Stimulated activated CD4-positive, alpha-beta T cell treated with anti-CD3 and anti-CD28 coated beads, Interleukin-1b, Interleukin-23, amount 100 ng/mL, for 24 hours (primary cell): ENCODE measurements at regions not wholly inside any gene's neighbourhood (a gene's known extent, or its start where the extent isn't known, plus 50 kb on each side); places are given as distances from the start of the nearest gene placed in this dataset.

Experiments
- DNase-seq, 4 experiments: peaks; one replicate each; pipeline ENCODE4 v3.0.0-alpha.2; 2020; ENCODE audit warnings: low read depth in 4 of 4, low spot score in 1 of 4

DNA sequence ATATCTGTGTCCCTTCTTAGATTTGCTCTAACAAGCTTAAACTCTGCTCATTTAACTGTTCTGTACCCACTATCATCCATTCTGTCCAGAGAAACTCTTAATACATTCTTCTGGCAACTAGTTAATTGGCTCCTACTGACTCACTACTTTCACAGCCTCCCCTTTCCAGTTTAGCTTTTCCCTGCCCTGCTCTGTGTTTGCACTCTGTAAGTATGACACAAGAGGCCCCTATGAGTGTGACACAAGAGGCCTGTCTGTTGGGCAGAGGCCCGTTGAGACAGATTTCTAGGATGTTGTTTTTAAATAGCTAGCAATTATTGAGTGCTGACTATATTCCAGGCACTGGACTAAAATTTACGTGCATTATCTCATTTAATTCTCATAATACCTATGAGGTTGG, 246.0 kb upstream of the DAAM1 start:
- no peak for DNase-seq

DNA sequence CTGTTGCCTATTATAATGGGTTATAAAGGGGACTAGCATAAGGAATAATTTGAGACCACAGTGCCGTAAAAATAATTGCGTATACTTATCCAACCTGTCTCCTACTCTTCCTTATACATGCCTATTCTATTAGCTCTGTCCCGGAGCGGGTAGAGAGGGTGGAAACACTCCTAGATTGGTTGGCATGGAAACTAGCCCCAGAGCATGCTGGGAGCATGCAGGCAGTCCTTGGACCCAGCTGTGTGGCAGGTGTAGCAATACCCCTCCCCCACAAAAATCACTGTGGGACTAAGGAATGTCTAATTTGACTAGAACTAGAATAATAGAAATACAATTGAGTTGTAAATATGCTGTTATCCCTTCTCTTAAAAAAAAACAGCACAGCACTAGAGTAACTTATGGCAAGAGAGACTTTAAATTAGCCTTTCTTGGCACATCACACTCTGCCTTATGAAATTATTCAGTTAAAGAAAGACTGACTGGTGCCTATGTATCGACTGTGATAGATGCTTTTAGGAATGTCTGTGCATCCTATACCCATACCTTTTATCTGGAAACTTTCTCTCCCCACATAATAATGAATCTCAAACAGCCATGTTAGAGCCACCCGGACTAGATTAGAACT, 244.0 kb upstream of the DAAM1 start:
- no peak for DNase-seq

DNA sequence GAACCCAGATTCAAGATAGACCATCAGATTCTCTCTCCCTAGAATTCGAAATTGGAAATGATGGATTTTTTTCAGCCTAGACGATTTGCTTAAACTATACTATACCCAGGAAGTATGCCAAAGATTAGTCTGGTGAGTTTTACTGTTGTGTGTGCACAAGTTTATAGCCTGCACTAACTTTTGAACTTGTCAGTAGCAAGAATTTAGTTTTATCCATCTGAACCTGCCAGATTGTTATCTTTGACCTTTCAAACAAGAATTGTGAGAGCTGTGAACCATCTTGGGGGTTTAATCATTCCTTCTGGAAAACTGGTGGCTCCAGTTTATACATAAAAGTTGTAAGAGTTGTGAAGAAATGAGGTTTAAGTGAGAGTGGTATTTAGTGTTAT, 243.5 kb upstream of the DAAM1 start:
- DNase-seq: no peak

DNA sequence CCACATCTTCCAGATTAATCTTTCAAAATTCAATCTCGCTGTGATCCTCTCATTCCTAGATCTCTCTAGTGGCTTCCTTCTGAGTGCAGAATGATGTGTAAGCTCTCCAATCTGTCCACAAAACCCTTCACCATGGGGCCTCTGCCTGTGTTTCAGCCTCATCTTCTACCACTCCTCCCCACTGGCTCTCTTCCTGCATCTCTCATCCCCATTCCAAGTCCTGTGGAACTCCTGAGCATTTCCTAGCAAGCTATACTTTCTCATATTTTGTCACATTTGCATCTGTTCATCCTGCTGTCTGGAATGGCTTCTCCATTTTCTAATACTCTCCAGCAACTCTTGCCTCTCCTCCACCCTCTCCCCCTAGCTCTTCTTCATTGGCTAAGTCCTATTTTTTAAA, 242.0 kb upstream of the DAAM1 start:
- DNase-seq: no peak

DNA sequence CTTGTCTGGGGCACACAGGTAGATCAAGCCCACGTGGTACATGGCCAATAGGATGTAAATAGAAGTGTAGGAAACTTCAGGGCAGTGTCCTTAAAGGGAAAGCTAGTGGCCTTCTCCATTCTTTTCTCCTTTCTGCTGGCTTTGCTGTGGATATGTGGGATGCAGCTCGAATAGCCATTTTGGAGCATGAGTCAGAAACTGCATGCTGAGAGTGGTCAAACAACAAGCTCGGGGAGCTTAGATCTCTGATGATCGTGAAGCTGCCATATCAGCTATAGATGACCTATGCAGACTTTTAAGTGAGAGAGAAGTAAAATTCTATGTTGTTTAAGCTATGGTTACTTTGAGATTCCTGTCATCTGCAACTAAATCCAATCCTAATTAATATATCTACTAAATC, 241.3 kb upstream of the DAAM1 start:
- DNase-seq: no peak

DNA sequence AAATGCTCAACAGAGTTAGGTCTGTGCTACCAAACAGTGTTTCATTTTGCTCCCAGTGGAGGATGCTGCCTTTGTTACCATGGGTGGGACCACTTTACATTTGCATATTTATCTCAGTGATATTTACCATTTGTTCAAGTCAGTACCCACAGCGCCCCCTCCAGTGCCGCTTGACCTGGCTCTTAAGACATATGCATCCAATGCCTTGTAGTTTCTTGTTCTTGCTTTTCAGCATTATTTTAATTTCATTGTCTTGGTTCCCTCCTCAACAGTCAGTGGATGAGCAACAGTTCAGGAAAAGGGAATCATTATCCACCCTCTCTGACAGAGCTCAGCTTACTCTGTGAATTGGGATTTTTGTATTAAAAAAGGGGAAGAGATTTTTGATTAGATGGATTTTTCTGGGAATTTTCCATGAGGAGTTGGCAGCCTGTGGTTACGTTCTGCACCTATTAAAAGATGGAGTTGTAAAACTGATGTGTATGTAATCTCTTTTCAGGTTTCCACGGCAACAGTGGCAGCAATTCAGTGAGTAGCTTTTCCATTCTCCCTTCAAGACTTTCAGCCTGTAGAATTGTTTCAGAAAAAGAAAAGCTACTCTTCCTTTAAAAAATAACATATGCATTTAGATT, 240.5 kb upstream of the DAAM1 start:
- DNase-seq: no peak

DNA sequence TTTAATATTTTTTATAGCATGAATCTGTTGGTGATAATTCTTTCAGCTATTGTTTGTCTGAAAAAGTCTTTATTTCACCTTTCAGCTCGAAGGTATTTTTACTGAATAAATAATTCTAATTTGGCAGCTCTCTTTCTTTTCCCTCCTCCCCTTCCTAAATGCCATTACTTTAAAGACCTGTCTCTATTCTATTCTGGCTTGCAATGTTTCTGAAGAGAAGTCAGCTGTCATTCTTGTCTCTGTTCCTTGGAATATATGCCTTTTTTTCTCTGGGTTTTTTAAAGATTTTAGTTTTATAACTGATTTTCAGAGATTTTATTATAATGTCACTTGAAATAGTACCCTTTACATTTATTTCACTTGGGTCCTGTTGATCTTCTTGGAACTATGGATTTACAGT, 237.9 kb upstream of the DAAM1 start:
- no peak for DNase-seq

DNA sequence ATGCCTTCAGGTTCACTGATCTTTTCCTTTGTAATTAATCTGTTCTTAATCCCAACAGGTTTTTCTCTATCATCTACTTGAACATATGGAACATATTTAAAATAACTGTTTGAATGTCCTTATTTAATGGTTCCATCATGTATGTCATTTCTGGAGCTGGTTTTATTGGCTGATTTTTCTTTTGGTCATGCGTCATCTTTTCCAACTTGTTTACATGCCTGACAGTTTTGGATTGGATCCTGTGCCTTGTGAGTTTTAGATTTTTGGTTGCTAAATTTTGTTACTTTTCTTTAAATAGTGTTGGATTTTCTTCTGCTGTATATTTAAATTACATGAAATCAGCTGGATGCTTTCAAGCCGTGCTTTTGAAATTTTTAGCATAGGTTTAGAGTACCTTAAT, 237.3 kb upstream of the DAAM1 start:
- DNase-seq: no peak

DNA sequence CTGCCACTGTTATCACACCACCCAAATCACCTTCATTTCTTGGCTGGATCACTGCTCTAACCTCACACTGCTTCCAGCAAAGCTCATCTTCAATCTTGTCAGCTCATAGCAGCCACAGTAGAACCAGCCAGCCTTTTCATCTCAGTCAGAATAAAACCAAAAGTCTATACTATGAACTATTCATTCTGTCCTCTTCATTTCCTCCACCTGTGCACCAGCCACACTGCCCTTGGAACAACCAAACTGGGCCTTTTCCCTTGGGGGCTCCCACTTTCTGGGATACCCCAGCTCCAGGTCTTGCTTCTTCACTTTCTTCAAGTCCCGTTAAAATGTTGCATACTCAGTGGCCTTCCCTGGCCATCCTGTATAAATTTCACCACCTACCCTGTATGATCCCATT, 234.4 kb upstream of the DAAM1 start:
- no peak for DNase-seq

DNA sequence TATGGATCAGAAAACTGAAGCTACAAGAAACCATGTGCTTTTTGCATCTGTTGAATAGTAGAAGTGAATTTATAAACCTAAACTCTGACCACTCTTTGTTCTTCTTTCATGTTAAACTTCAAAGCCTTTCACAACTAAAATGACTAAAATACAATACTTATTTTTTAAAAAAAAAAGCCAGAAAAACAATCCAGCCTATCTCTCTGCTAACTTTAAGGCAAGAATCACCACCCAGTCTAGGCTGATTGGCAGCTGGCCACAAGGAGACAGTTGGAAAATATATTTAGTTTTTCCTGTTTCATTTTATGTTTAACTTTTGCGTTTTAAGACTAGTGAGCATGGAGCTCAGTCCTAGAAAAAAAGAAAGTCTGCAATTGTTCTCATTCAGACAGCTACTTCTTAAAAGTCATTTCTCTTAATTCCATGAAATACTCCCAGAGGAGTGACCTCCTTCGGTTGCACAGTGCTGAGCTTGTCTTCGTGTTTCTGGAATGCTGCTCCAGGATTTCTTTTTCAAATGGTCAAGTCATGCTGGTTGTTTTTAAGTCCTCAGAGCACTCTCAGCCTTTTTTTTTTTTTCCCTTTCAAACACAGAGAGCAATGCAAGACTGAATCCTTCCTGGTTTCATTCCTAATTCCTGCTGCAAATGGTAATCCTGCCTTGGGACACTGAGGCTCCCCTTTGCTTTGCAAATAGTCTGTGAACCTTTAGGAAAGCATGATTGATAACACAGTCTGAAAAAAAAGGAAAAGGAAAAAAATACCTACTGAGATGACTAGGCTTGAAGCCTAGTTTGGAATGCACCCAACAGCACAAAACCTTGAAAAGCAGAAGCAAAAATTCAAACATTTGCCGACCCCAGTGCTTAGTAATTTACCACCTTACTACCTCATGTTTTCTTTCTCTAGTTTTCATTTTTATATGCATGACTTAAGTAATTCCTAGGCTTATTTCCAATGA, 233.3 kb upstream of the DAAM1 start:
- DNase-seq: no peak

DNA sequence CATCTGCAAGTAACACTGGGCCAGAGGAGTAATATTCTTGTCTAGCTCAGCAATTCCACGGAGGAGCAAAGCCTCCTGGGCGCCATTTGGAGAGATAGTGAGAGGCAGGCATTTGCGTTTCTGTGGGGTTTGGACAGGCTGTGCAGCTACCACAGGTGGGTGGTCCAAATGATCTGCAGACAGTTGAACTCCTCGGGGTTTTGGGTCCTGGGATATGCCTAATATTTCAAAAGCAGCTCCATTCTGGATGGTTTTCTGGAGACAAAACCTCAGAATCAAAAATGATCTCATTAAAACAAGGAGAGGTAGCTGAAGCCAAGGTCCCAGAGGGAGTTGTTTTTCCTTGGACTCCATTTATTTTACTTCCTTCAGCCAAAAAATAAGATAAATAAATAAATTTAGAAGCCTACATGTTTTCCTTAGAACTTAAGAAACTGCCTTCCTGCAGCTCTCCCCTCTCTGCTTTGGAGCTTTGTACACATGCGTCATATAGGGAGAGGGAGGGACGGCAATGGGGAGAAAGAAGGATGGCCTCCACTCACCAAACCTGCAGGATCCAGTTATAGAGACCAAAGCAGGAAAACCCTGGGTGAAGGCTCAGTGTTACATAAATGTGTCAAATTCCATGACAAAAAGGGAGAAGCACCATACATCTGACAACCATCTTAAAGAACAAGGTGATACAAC, 227.3 kb upstream of the DAAM1 start:
- DNase-seq: no peak

DNA sequence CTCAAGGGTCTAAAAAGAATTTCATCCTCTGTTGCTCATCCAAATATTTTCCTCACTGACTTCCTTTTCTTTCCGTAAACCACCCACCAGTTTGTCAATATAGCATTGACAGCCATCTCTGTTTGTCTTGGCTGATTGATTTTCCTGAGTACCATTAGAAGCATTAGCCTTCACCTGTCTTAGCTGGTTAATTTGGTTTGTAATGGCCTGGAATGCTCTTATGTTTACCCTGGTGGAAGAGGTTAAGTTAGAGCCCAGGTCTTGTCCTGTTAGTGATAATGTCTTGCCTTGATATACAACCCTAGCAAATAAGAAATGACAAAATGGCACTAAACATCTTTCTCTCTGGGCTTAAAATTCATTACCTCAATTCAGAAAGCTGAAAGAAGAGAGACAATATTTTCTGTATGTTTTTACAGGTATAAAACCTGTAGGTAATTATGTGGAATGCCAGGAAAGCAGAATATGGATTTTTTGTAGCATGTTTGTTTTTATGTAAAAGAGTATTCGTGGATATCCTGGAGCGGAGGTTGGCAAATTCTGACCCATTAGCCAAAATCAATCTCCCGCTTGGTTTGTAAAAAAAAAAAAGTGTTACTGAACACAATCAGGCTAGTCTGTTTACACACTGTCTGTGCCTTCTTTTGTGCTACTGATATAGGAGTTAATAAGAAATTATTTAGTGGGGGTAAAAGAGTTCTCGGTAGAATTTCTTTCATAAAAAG, 224.4 kb upstream of the DAAM1 start:
- no peak for DNase-seq

DNA sequence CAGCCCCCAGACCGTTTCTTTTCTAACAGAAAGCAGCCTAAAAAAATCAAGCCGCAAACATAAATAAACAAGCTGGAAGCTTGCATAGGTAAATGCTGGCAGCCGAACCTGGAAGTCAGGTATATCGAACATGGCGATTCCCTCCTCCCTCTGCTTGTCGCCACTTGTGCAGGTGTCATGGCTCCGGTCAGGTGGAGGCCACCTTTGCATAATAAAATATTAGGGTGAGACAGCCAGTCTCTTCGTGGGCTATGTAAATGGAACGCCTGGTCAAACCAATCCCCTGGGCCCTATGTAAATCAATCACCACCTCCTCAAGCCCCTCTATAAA, 223.9 kb upstream of the DAAM1 start:
- DNase-seq: no peak

DNA sequence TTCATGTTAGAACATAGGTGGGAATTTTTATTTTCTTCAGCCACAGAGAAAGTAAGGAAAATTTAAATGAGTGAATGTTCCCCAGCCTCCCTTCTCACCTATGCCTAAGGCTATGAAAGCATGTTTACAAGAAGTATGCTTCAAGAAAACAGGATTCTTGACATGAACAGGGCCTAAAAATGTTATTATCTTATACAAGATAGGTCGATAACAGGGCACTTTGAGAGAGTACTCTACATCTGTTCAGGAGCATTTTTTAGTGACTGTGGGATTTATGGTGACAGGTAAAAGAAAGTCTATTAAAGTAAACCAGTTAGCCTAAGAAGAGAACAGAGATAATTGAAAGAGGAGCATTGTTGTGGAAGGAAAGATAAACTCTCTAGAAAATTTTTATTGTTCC, 222.9 kb upstream of the DAAM1 start:
- no peak for DNase-seq

DNA sequence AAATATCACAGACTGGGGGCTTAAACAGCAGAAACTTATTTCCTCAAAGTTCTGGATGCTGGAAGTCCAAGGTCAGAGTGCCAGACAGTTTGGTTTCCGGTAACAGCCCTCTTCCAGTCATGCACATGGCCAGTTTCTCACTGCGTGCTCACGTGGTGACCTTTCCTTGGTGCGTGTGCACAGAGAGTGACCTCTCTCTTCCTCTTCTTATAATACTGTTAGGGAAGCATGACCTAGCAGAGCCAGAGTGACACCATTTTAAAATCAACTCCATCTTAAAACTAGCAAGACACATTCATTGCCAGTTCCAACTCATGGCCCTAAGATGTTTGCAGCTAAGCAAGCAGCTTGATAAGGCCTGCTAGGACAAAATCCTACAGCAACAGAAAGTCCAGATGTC, 221.5 kb upstream of the DAAM1 start:
- DNase-seq: no peak

DNA sequence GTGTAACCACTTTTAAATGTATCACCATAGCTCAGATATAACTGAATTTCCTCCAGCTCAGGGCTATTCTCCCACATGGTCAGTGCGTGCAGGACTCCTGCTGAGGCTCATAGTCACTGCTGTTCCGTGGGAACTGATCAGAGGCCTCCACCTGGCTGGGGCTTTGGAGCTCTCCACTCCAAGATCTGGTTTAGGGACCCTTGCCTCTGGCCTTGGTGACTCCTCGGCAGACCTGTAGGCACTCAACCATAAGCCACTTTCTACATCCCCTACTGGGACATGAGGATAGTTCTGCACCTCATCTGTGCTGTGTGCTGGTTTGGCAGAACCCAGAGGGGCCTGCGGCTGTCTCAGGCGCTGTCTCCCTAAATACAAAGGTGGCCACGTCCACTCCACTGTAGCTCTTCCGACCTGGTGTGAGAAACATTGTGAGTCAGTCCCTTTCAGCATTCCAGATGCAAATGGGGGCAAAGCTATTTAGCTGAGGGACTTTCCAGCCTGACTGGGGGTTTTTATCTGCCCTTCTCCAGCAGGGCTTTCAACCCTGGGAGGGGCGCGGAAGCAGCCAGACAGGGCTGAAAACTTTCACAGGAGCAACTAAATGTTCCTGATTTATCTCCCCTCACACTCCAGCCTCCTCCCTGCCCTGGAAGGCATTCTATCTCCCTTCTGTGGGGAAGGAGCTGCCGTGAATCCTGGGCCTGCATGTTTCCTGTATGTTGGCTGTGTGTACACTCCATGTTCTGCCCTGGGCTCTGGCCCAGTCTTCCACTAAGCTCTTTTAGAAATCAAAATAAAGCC, 218.3 kb upstream of the DAAM1 start:
- DNase-seq: no peak

DNA sequence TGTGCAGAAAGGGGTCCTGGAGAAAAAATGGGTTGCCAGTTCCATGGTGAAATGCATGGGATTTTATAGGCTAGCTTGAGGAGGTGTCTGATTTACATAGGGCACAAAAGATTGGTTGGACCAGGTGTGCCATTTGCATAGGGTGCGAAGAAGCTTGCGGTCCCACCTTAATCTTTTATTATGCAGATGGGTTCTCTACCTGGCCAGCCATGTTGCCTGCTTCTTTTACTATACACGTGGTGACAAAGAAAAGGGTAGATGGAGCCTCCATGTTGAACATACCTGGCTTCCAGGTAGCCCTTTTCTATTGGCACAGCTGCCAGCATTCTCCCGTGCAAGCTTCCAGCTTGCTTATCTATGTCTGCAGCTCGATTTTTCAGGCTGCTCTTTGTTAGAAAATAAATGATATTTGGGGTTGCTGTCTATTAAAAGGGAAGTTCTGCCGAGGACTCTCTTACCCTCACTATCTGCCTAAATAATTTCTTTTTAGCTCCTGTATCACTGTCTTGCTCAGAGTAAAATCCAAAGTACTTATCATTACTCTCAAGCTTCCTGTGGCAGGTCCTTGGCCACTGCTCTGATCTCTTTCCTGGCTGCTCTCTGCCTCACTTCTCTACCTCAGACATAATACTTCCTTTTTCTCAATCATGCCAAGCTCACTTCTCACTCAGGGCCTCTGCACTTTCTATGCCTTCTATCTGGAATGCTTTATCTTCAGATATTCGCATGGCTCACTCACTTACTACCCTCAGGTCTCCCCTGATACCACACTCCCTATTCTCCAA, 216.0 kb upstream of the DAAM1 start:
- no peak for DNase-seq

DNA sequence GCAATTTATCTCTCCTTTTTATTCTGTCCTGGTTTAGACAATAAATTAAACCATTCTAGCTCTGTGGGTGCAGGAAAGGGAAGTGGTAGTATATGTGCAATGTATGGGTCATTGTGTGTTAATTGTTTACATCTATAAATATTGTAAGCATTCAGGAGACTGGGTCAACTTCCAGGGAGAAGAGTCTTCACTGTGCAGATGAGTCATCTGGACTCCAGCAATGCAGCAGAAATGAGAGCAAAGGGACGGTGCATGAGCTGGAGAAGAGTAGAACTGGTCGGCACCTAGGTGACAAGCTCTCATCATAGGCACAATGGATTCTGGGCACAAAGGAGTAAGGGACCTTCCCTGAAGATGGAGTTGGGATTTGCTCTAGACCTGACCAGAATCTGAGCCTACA, 211.1 kb upstream of the DAAM1 start:
- DNase-seq: no peak

DNA sequence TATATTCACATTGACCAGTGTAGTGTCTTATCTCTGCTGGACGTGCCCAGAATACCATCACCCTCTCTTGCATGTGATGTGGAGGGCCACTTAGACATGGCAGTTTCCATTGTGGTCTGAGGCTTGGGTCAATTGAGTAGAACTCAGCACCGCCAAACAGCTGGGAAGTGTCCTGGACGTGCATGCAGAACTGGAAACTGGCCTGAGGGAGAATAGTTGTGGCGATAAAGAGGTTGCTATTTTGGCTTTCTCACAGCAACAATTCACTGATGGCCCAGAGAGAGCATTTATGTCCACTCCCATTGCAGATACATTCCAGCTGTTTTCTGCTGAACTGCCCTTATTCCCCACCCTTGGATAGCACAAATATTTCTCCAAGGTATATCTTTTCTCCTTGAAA, 210.1 kb upstream of the DAAM1 start:
- DNase-seq: no peak

DNA sequence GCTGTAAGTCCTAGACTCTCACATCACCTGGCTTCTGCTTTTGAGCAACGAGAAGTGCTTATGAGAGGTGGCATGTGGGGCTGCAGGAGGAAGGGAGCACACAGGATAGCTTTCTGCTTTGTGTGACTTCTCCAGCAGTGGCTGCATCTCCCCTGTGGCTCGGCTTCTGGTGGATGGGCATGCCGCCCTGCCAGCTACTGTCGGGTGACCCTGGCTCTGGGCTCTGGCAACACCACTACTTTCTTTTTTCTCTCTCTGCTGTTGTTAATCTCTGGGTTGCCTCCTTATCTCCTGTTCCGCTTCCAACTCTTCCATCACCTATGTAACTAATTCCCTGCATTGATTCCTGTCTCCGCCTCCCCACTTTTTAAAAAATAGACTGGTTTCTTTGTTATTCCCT, 209.1 kb upstream of the DAAM1 start:
- no peak for DNase-seq
